GM12878 (cell line): ENCODE measurements at regions not wholly inside any gene's neighbourhood (a gene's known extent, or its start where the extent isn't known, plus 50 kb on each side); places are given as distances from the start of the nearest gene placed in this dataset.

Experiments used
- ATAC-seq: fragments of 200-7000 bp; cut with Tn5 transposase; 3 replicates; pipeline ENCODE4 v1.9.1; 2020; ENCODE audit warnings: mild to moderate bottlenecking, moderate library complexity
- BruUV-seq: library from RNA; stranded (reverse); fragments of 400-500 nt; replicated peaks from 2 replicates; lab custom pipeline; 2021; lab: Mats Ljungman, UMichigan
- CTCF ChIA-PET: fragments of 300-600 bp; sonication (Branson Sonifier 250); formaldehyde crosslinking; extraction: SDS; loops from one replicate; lab custom pipeline; 2021; ENCODE audit warnings: inconsistent platforms; lab: Yijun Ruan, JAX
- POLR2A ChIA-PET: fragments of 350-600 bp; formaldehyde crosslinking; extraction: SDS; loops from one replicate; lab custom pipeline; 2021; ENCODE audit warnings: inconsistent platforms; lab: Charles Lee
- RAD21 ChIA-PET: fragments of 300-600 bp; sonication (Branson Sonifier 250); formaldehyde crosslinking; loops from one replicate; lab custom pipeline; 2023; ENCODE audit warnings: antibody characterized with exemption; ENCODE audit not compliant: unreplicated experiment; lab: Charles Lee
- SMC1A ChIA-PET: fragments of 300-600 bp; sonication (Branson Sonifier 250); formaldehyde crosslinking; loops from one replicate; lab custom pipeline; 2023; ENCODE audit not compliant: unreplicated experiment, uncharacterized antibody; lab: Charles Lee
- DNase-seq: peaks from one replicate; pipeline ENCODE4 v3.0.0-alpha.2; 2011; ENCODE audit warnings: low read depth, low spot score
- FAIRE-seq: peaks from 3 replicates; lab custom pipeline; 2011; peaks lifted over from hg19 to GRCh38; lab: Jason Lieb, UNC
- H2AFZ ChIP-seq: 2 replicates; pipeline ENCODE4 v1.6.0; 2011; ENCODE audit warnings: low read depth, low read length, control low read depth; ENCODE audit not compliant: control insufficient read depth
- H3K27ac ChIP-seq: 2 replicates; pipeline ENCODE4 v1.5.1; 2011; ENCODE audit warnings: control low read depth; ENCODE audit not compliant: control insufficient read depth, insufficient read depth
- H3K27me3 ChIP-seq, 2 experiments: replicated peaks in 1 of 2; 2 replicates each; pipeline versions ENCODE4 v1.6.0 to v1.6.1; 2011; ENCODE audit warnings: low read length in 1 of 2; ENCODE audit not compliant: control insufficient read depth in 2 of 2, insufficient read depth in 2 of 2
- H3K36me3 ChIP-seq, 2 experiments: 2 replicates each; pipeline ENCODE4 v1.5.1; 2011; ENCODE audit warnings: low read length in 1 of 2; ENCODE audit not compliant: control insufficient read depth in 2 of 2, insufficient read depth in 2 of 2
- H3K4me1 ChIP-seq: 2 replicates; pipeline ENCODE4 v1.6.1; 2011; ENCODE audit warnings: mild to moderate bottlenecking, low read length, moderate library complexity, mixed read lengths; ENCODE audit not compliant: control insufficient read depth, insufficient read depth
- H3K4me2 ChIP-seq: 2 replicates; pipeline ENCODE4 v1.6.0; 2011; ENCODE audit warnings: control low read depth; ENCODE audit not compliant: control insufficient read depth, insufficient read depth
- H3K4me3 ChIP-seq: fragments of 200-600 bp; sonication (generic); 2 replicates; pipeline ENCODE4 v1.5.1; 2016
- H3K79me2 ChIP-seq: 2 replicates; pipeline ENCODE4 v1.6.0; 2011; ENCODE audit warnings: low read length; ENCODE audit not compliant: control insufficient read depth, insufficient read depth
- H3K9ac ChIP-seq: 2 replicates; pipeline ENCODE4 v1.8.0; 2011; ENCODE audit warnings: low read length, control low read depth, mixed read lengths; ENCODE audit not compliant: control insufficient read depth, insufficient read depth
- H3K9me3 ChIP-seq: replicated peaks from 3 replicates; pipeline ENCODE4 v1.5.1; 2011; ENCODE audit warnings: mild to moderate bottlenecking, low read length; ENCODE audit not compliant: control insufficient read depth, insufficient read depth
- H4K20me1 ChIP-seq: 2 replicates; pipeline ENCODE4 v1.6.0; 2011; ENCODE audit not compliant: control insufficient read depth, insufficient read depth
- BHLHE40 ChIP-seq, 2 experiments: fragments of 450-650 bp in 1 of 2; IDR thresholded peaks; 2 replicates each; pipeline ENCODE4 v1.6.1; 2011 to 2017; ENCODE audit warnings: low read depth in 2 of 2, borderline replicate concordance in 1 of 2, improper control_type of control experiment in 1 of 2, low read length in 1 of 2, mild to moderate bottlenecking in 1 of 2
- CREB1 ChIP-seq: IDR thresholded peaks from 2 replicates; pipeline ENCODE4 v1.6.1; 2012; ENCODE audit warnings: low read depth, mild to moderate bottlenecking, inconsistent platforms
- EP300 ChIP-seq, 2 experiments: fragments of 150-350 bp in 1 of 2; IDR thresholded peaks; 2 replicates each; pipeline ENCODE4 v1.6.1; 2011 to 2012; ENCODE audit warnings: low read depth in 2 of 2, low read length in 2 of 2, borderline replicate concordance in 1 of 2, improper control_type of control experiment in 1 of 2, inconsistent platforms in 1 of 2; ENCODE audit not compliant: control insufficient read depth in 1 of 2
- HCFC1 ChIP-seq: fragments of 150-350 bp; IDR thresholded peaks from 2 replicates; pipeline ENCODE4 v1.6.1; 2014; ENCODE audit warnings: low read length
- NFYB ChIP-seq: IDR thresholded peaks from 2 replicates; pipeline ENCODE4 v1.6.1; 2011; ENCODE audit warnings: low read depth, mild to moderate bottlenecking, low read length, improper control_type of control experiment, moderate library complexity; ENCODE audit not compliant: insufficient read depth
- SKIL ChIP-seq: fragments of 450-650 bp; IDR thresholded peaks from 2 replicates; pipeline ENCODE4 v1.6.1; 2017; ENCODE audit warnings: mild to moderate bottlenecking, low read depth, inconsistent platforms; ENCODE audit not compliant: poor library complexity, severe bottlenecking
- SREBF2 ChIP-seq: IDR thresholded peaks from 2 replicates; pipeline ENCODE4 v1.6.1; 2012; ENCODE audit warnings: mild to moderate bottlenecking, low read length
- SUPT20H ChIP-seq: IDR thresholded peaks from 2 replicates; pipeline ENCODE4 v1.6.1; 2011; ENCODE audit warnings: low read depth, mild to moderate bottlenecking, low read length, moderate library complexity, borderline replicate concordance; ENCODE audit not compliant: control insufficient read depth
- ZNF384 ChIP-seq: IDR thresholded peaks from 2 replicates; pipeline ENCODE4 v1.6.1; 2012; ENCODE audit warnings: low read depth, mild to moderate bottlenecking, low read length, improper control_type of control experiment, borderline replicate concordance
- WGBS: methylation state at CpG from one replicate; pipeline ENCODE4 v1.1.6; 2016; ENCODE audit warnings: low lambda C conversion rate; ENCODE audit not compliant: insufficient replicate concordance, insufficient coverage; ENCODE audit errors: missing lambda C conversion rate; 5-methylcytosine and 5-hydroxymethylcytosine counted together
- in situ Hi-C: fragments of 300-500 bp; cut with MboI; formaldehyde crosslinking; loops from 9 replicates; pipeline ENCODE4 v1.14.3; 2018; ENCODE audit warnings: mixed read lengths
- intact Hi-C: fragments of 100-400 bp; cut with micrococcal nuclease; formaldehyde crosslinking; loops from one replicate; pipeline ENCODE4 v1.14.2; 2022; ENCODE audit not compliant: unreplicated experiment

GRCh38 chr2:142445551-142446072 lies 314.8 kb upstream of the LRP1B start:
- 2% methylated on average over 5 of the region's 5 CpGs for WGBS
- H3K27me3 ChIP-seq: no peaks in the 10 kb centered on the region; a peak in 1 of 4 replicates
- no peak for TF ChIP-seq SKIL
- TF ChIP-seq HCFC1: no peak
- TF ChIP-seq SUPT20H: no peak
- no peak for TF ChIP-seq EP300 (IDR thresholded peaks at IDR 0.05; ENCODE audit: borderline replicate concordance in 1 of 2, control insufficient read depth in 1 of 2, low read depth in 2 of 2, low read length in 2 of 2)
- TF ChIP-seq NFYB: no peak
- no peak for TF ChIP-seq ZNF384
- TF ChIP-seq SREBF2: no peak
- TF ChIP-seq CREB1: no peak
- TF ChIP-seq BHLHE40 (IDR thresholded peaks at IDR 0.05; ENCODE audit: borderline replicate concordance in 1 of 2, low read depth in 2 of 2, low read length in 1 of 2): no peak
- TF ChIP-seq, all 136 proteins: peak for 0
- H3K9ac ChIP-seq: no peak overlapping the region
- ChIA-PET CTCF (no interaction called here), RAD21 (no interaction called here), POLR2A (no interaction called here), SMC1A (no interaction called here)
- H3K27ac ChIP-seq: no peak overlapping the region
- no peaks in the 10 kb centered on the region for H3K4me1 ChIP-seq
- intact Hi-C loops: no loop called here
- ATAC-seq: no peak
- in situ Hi-C loops: no loop called here
- H3K36me3 ChIP-seq: no peaks in the 10 kb centered on the region
- no peak for FAIRE-seq
- no peak overlapping the region for H3K4me2 ChIP-seq
- no peaks in the 10 kb centered on the region for H3K9me3 ChIP-seq
- no peak overlapping the region for H3K4me3 ChIP-seq
- no peaks in the 10 kb centered on the region for H3K79me2 ChIP-seq
- H2AFZ ChIP-seq: no peak overlapping the region
- no peaks in the 10 kb centered on the region for H4K20me1 ChIP-seq
- no TSS peak for BruUV-seq
- no peak for DNase-seq
